PC-9 (cell line): ENCODE measurements at regions not wholly inside any gene's neighbourhood (a gene's known extent, or its start where the extent isn't known, plus 50 kb on each side); places are given as distances from the start of the nearest gene placed in this dataset.

Source experiments
- BruUV-seq: library from RNA; stranded (reverse); fragments of 400-500 nt; replicated peaks from 2 replicates; lab custom pipeline; 2021; lab: Mats Ljungman, UMichigan
- CTCF ChIA-PET: fragments of 300-600 bp; sonication (Branson Sonifier 250); formaldehyde crosslinking; loops from one replicate; lab custom pipeline; 2022; ENCODE audit warnings: antibody characterized with exemption; lab: Charles Lee
- POLR2A ChIA-PET: fragments of 300-600 bp; sonication (Branson Sonifier 250); formaldehyde crosslinking; loops from one replicate; lab custom pipeline; 2022; ENCODE audit warnings: antibody characterized with exemption; ENCODE audit not compliant: unreplicated experiment; lab: Charles Lee
- DNase-seq, 2 experiments: peaks; one replicate each; pipeline versions ENCODE4 v3.0.0 to v3.0.0-alpha.2; 2015 to 2022; ENCODE audit warnings: mixed read lengths in 1 of 2
- H2AFZ ChIP-seq: fragments of 200-600 bp; sonication (generic); 2 replicates; pipeline ENCODE4 v1.8.1; 2017; ENCODE audit warnings: antibody characterized with exemption
- H3F3A ChIP-seq: fragments of 200-600 bp; sonication (generic); 2 replicates; pipeline ENCODE4 v1.8.1; 2017; ENCODE audit warnings: antibody characterized with exemption, mild to moderate bottlenecking, low read depth; ENCODE audit not compliant: insufficient read depth
- H3K27ac ChIP-seq: fragments of 200-600 bp; sonication (generic); 2 replicates; pipeline ENCODE4 v1.6.1; 2016; ENCODE audit warnings: mixed run types
- H3K27me3 ChIP-seq: fragments of 200-600 bp; sonication (generic); 2 replicates; pipeline ENCODE4 v1.6.1; 2016; ENCODE audit warnings: low read depth, mixed run types; ENCODE audit not compliant: insufficient read depth
- H3K36me3 ChIP-seq: fragments of 200-600 bp; sonication (generic); 2 replicates; pipeline ENCODE4 v1.6.1; 2016; ENCODE audit warnings: low read depth, mixed run types
- H3K4me1 ChIP-seq: fragments of 200-600 bp; sonication (generic); replicated peaks from 2 replicates; pipeline ENCODE4 v1.6.1; 2016; ENCODE audit warnings: mixed run types; ENCODE audit not compliant: insufficient read depth
- H3K4me2 ChIP-seq: fragments of 200-600 bp; sonication (generic); 2 replicates; pipeline ENCODE4 v1.6.1; 2017; ENCODE audit warnings: mixed run types
- H3K4me3 ChIP-seq: fragments of 200-600 bp; sonication (generic); 2 replicates; pipeline ENCODE4 v1.6.1; 2016; ENCODE audit warnings: mixed run types
- H3K79me2 ChIP-seq: fragments of 200-600 bp; sonication (generic); 2 replicates; pipeline ENCODE4 v1.6.1; 2017; ENCODE audit warnings: low read depth, mixed run types
- H3K9me2 ChIP-seq: fragments of 200-600 bp; sonication (generic); 2 replicates; pipeline ENCODE4 v1.8.1; 2017; ENCODE audit warnings: mild to moderate bottlenecking; ENCODE audit not compliant: insufficient read depth
- H3K9me3 ChIP-seq: fragments of 200-600 bp; sonication (generic); 2 replicates; pipeline ENCODE4 v1.8.1; 2016; ENCODE audit warnings: low read depth; ENCODE audit not compliant: insufficient read depth
- H4K20me1 ChIP-seq: fragments of 200-600 bp; sonication (generic); 2 replicates; pipeline ENCODE4 v1.8.1; 2017; ENCODE audit not compliant: insufficient read depth
- EZH2 ChIP-seq: fragments of 200-600 bp; sonication (generic); IDR thresholded peaks from 2 replicates; pipeline ENCODE4 v1.8.0; 2017; ENCODE audit warnings: antibody characterized with exemption, low read depth
- intact Hi-C: fragments of 100-400 bp; cut with micrococcal nuclease; formaldehyde crosslinking; loops from one replicate; pipeline ENCODE4 v1.10.0; 2022; ENCODE audit not compliant: unreplicated experiment
- TF ChIP-seq, protein P1 (sequence below): fragments of 200-600 bp; sonication (generic); conservative IDR thresholded peaks from 2 replicates; pipeline ENCODE4 v1.6.1; 2017; ENCODE audit warnings: mixed run types, antibody characterized with exemption, mild to moderate bottlenecking, moderate library complexity

GRCh38 chr11:104338186-104338585, 174.2 kb upstream of the PDGFD start:
- no peaks in the 10 kb centered on the region for H4K20me1 ChIP-seq
- ChIA-PET CTCF (no interaction called here), POLR2A (no interaction called here)
- no peaks in the 10 kb centered on the region for H3K27me3 ChIP-seq
- no peaks in the 10 kb centered on the region for H3K4me1 ChIP-seq
- BruUV-seq: no TSS peak
- H3K9me2 ChIP-seq: no peaks in the 10 kb centered on the region
- no peak overlapping the region for H3K4me2 ChIP-seq
- no peaks in the 10 kb centered on the region for H3K36me3 ChIP-seq
- H3F3A ChIP-seq: no peaks in the 10 kb centered on the region
- H3K79me2 ChIP-seq: no peaks in the 10 kb centered on the region
- no peaks in the 10 kb centered on the region for H3K9me3 ChIP-seq
- DNase-seq: no peak
- peak overlapping the region; percentile 57; the same call in 1 of the 2 replicates for H2AFZ ChIP-seq
- no peak overlapping the region for H3K4me3 ChIP-seq
- TF ChIP-seq EZH2: no peak
- TF ChIP-seq, protein P1, sequence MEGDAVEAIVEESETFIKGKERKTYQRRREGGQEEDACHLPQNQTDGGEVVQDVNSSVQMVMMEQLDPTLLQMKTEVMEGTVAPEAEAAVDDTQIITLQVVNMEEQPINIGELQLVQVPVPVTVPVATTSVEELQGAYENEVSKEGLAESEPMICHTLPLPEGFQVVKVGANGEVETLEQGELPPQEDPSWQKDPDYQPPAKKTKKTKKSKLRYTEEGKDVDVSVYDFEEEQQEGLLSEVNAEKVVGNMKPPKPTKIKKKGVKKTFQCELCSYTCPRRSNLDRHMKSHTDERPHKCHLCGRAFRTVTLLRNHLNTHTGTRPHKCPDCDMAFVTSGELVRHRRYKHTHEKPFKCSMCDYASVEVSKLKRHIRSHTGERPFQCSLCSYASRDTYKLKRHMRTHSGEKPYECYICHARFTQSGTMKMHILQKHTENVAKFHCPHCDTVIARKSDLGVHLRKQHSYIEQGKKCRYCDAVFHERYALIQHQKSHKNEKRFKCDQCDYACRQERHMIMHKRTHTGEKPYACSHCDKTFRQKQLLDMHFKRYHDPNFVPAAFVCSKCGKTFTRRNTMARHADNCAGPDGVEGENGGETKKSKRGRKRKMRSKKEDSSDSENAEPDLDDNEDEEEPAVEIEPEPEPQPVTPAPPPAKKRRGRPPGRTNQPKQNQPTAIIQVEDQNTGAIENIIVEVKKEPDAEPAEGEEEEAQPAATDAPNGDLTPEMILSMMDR: no peak
- intact Hi-C loops: no loop called here
- H3K27ac ChIP-seq: no peak overlapping the region

DNA sequence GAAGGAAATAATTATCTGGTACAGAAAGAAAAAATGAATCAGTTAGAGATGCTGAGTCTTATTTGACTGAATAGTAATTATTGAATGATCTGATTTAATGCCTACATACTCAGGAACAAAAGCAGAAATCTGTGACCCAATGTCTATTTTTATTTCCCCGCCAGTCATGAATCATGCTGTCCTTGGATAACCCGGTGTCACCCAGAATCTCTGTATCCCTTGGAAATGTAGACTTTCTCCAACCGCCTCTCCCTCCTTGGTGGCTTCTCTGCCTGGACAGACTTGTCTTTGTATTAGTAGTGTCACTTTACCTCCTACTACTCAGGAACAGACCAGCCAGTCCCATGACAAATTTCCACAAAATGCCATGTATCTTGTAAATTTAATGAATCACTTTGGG, 173.3 kb upstream of the PDGFD start:
- Histone ChIP-seq H2AFZ (no peak overlapping the region), H3F3A (no peaks in the 10 kb centered on the region), H3K36me3 (no peaks in the 10 kb centered on the region), H3K4me3 (no peak overlapping the region), H3K79me2 (no peaks in the 10 kb centered on the region), H3K4me1 (no peaks in the 10 kb centered on the region), H3K4me2 (no peak overlapping the region), H3K27ac (no peak overlapping the region), H3K9me3 (no peaks in the 10 kb centered on the region), H4K20me1 (no peaks in the 10 kb centered on the region), H3K27me3 (no peaks in the 10 kb centered on the region), H3K9me2 (no peaks in the 10 kb centered on the region)
- TF ChIP-seq, protein P1: no peak
- no peak for TF ChIP-seq EZH2
- ChIA-PET CTCF (interaction anchor here (0.7 kb wide), 1 partner anchor 63 kb away, joined by 3 read pairs; no protein-coding TSS in a partner anchor), POLR2A (no interaction called here)
- intact Hi-C loops: no loop called here
- no peak for DNase-seq
- no TSS peak for BruUV-seq

DNA sequence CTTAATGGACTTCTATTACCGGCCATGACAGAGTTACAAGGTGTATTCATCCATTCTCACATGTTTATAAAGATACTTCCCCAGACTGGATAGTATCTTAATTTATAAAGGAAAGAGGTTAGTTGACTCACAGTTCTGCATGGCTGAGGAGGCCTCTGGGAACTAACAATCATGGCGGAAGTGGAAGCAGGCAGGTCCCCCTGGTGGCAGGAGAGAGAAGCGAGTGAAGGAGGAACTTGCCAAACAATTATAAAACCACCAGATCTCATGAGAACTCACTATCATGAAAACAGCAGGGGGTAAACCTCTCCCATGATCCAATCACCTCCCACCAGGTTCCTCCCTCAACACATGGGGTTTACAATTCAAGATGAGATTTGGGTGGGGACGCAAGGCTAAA, 170.0 kb upstream of the PDGFD start:
- Histone ChIP-seq H3K4me2 (no peak overlapping the region), H3K27me3 (no peaks in the 10 kb centered on the region), H3K27ac (no peak overlapping the region), H3K4me1 (no peaks in the 10 kb centered on the region), H3K9me3 (no peaks in the 10 kb centered on the region), H3K36me3 (no peaks in the 10 kb centered on the region), H2AFZ (no peak overlapping the region), H3F3A (no peaks in the 10 kb centered on the region), H3K79me2 (no peaks in the 10 kb centered on the region), H3K9me2 (no peaks in the 10 kb centered on the region), H3K4me3 (no peak overlapping the region), H4K20me1 (no peaks in the 10 kb centered on the region)
- intact Hi-C loops: no loop called here
- DNase-seq: no peak
- ChIA-PET POLR2A (no interaction called here), CTCF (no interaction called here)
- no peak for TF ChIP-seq EZH2
- TF ChIP-seq, protein P1: peak; percentile 43; the same call in 1 of the 2 replicates
- BruUV-seq: no TSS peak
